NB4 (cell line): ENCODE measurements at regions not wholly inside any gene's neighbourhood (a gene's known extent, or its start where the extent isn't known, plus 50 kb on each side); places are given as distances from the start of the nearest gene placed in this dataset.
"Not testable (repeated sequence)": the region's sequence is repeated elsewhere in the genome, so short reads cannot be mapped to it uniquely, and the experiment has no call there.

Experiments
- DNase-seq: peaks from one replicate; pipeline ENCODE4 v3.0.0; 2010; ENCODE audit warnings: low read depth
- H3K4me3 ChIP-seq: one replicate; pipeline ENCODE4 v1.5.1; 2011; ENCODE audit warnings: mild to moderate bottlenecking, low read depth, low read length, moderate library complexity
- MYC ChIP-seq: IDR thresholded peaks from 2 replicates; pipeline ENCODE4 v1.6.1; 2011; ENCODE audit warnings: low read depth, low read length
- POLR2A ChIP-seq: IDR thresholded peaks from 2 replicates; pipeline ENCODE4 v1.6.1; 2011; ENCODE audit warnings: mild to moderate bottlenecking; ENCODE audit not compliant: insufficient read length; ENCODE audit errors: extremely low read depth
- TF ChIP-seq, protein P1 (sequence below): IDR thresholded peaks from 2 replicates; pipeline ENCODE4 v1.6.1; 2011; ENCODE audit warnings: low read depth, low read length
- TF ChIP-seq, protein P2 (sequence below): IDR thresholded peaks from one replicate; pipeline ENCODE4 v1.5.1; 2012; ENCODE audit warnings: low read depth, low read length

DNA sequence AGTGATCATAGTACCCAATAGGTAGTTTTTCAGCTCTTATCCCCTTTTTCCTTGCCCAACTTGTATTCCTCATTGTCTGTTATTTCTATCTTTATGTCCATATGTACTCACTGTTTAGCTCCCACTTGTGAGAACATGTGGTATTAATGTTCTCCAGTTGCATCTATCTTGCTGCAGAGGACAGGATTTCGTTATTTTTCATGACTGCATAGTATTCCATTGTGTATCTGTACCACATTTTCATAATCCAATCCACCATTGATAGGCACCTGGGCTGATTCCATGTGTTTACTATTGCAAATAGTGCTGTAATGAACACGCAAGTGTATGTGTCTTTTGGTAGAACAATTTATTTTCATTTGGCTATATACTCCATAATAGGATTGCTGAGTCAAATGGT lies 819.5 kb upstream of the ADGRB3 start:
- no peak for TF ChIP-seq POLR2A
- no peak for TF ChIP-seq MYC
- TF ChIP-seq, protein P1, sequence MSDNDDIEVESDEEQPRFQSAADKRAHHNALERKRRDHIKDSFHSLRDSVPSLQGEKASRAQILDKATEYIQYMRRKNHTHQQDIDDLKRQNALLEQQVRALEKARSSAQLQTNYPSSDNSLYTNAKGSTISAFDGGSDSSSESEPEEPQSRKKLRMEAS: no peak
- TF ChIP-seq, protein P2, sequence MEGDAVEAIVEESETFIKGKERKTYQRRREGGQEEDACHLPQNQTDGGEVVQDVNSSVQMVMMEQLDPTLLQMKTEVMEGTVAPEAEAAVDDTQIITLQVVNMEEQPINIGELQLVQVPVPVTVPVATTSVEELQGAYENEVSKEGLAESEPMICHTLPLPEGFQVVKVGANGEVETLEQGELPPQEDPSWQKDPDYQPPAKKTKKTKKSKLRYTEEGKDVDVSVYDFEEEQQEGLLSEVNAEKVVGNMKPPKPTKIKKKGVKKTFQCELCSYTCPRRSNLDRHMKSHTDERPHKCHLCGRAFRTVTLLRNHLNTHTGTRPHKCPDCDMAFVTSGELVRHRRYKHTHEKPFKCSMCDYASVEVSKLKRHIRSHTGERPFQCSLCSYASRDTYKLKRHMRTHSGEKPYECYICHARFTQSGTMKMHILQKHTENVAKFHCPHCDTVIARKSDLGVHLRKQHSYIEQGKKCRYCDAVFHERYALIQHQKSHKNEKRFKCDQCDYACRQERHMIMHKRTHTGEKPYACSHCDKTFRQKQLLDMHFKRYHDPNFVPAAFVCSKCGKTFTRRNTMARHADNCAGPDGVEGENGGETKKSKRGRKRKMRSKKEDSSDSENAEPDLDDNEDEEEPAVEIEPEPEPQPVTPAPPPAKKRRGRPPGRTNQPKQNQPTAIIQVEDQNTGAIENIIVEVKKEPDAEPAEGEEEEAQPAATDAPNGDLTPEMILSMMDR: no peak
- DNase-seq: no peak
- no peak overlapping the region for H3K4me3 ChIP-seq

DNA sequence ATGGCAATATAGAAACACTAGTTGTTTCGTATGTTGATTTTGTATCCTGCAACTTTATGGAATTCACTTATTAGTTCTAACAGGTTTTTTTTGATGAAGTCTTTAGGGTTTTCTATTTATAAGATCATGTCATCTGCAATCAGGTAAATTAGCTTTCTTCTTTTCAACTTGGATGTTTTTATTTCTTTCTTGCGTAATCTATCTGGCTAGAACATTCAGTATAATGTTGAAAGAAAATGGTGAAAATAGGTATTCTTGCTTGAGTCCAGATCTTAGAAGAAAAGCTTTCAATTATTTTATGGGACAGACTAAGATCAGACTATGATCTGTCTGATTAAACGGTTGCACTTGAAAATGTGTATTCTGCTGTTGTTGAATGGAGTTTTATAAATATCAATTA lies 820.8 kb upstream of the ADGRB3 start:
- H3K4me3 ChIP-seq: no peak overlapping the region
- DNase-seq: no peak
- TF ChIP-seq, protein P1: no peak
- TF ChIP-seq, protein P2: no peak

- H3K4me3 ChIP-seq: no peak overlapping the region
- no peak for DNase-seq
- TF ChIP-seq MYC: no peak
- TF ChIP-seq, protein P2: no peak
- TF ChIP-seq, protein P1: no peak
These were observed 822.4 kb upstream of the ADGRB3 start for GRCh38 chr6:67812693-67813092.

GRCh38 chr6:67812125-67812524 lies 823.0 kb upstream of the ADGRB3 start:
- no peak for DNase-seq
- TF ChIP-seq, protein P1: no peak
- TF ChIP-seq, protein P2: no peak
- TF ChIP-seq POLR2A (no peak), MYC (no peak)
- H3K4me3 ChIP-seq: no peak overlapping the region

GRCh38 chr6:67811239-67812037 lies 823.6 kb upstream of the ADGRB3 start:
- no peak for DNase-seq
- H3K4me3 ChIP-seq: no peak overlapping the region
- TF ChIP-seq, protein P2: no peak
- no peak for TF ChIP-seq MYC
- TF ChIP-seq POLR2A: no peak

DNA sequence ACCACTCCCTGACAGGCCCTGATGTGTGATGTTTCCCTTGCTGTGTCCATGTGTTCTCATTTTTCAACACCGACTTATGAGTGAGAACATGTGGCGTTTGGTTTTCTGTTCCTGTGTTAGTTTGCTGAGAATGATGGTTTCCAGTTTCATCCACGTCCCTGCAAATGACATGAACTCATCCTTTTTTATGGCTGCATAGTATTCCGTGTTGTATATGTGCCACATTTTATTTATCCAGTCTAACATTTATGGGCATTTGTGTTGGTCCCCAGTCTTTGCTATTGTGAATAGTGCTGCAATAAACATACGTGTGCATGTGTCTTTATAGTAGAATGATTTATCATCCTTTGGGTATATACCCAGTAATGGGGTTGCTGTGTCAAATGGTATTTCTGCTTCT lies 830.3 kb upstream of the ADGRB3 start:
- not testable (repeated sequence) for H3K4me3 ChIP-seq, DNase-seq
